HG02642 (cell line): ENCODE measurements at regions not wholly inside any gene's neighbourhood (a gene's known extent, or its start where the extent isn't known, plus 50 kb on each side); places are given as distances from the start of the nearest gene placed in this dataset.

Source experiments
- ATAC-seq: cut with Tn5 transposase; IDR thresholded peaks from one replicate; pipeline ENCODE4 v1.9.1; 2021; ENCODE audit warnings: mild to moderate bottlenecking; ENCODE audit not compliant: unreplicated experiment, poor library complexity

GRCh38 chr20:57870597-57871236, 160.9 kb upstream of the PMEPA1 start:
- ATAC-seq = no peak

DNA sequence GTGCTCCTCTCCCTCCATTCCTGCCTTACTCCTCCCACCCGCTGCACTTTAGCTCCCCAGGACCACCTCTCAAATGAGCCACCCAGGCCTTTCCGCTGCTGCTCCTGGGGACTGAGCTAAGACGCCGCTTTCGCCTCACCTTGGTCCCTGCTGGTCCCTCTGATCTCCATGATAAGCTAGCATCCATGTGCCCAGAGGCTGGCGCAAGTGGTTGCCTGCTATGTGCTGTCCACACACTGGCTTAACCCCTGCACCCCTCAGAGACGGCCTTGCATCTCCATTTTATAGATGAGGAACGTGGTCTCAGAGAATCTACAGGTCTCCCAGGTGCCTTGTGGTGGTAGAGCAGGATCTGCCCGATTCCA, 160.1 kb upstream of the PMEPA1 start:
- ATAC-seq = no peak

GRCh38 chr20:57869291-57869950, 159.6 kb upstream of the PMEPA1 start:
- ATAC-seq = no peak

DNA sequence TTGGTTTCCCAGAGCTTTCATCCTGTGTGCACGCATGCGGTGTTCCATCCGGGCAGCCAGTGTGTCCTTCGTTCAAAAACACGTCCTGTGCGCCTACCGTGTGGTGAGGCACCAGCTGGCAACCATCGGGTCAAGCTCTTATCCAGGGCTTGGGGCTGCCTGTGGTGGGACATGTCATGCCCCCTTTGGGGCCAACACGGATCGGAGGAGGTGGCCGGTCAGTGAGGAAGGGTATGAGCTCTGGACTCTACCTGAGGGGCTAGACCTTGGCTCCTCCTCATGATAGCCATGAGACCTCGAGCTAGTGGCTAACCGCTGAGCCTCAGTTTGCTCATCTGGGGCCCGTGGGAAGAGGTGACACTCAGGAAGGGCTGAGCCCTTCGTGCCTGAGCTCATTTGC, 158.5 kb upstream of the PMEPA1 start:
- ATAC-seq = no peak

DNA sequence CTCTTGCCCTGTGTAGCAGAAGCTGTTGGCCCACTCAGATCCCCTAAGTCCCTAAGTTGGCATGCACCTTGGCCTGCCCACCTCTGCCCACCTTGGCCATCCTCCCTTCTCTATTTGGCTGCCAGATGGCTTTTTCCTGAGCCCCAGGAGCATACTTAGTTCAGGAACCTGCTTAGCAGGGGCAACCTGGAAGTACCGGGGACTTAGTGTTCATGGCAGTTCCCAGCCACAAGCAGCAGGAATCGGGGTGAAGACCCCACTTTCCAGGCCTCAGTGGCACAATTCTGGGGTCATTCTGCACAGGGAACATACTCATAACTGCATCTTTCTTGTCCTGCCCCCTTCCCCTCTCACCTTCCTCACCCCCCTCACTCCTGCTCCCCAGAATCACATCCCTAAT, 158.0 kb upstream of the PMEPA1 start:
- no peak for ATAC-seq

DNA sequence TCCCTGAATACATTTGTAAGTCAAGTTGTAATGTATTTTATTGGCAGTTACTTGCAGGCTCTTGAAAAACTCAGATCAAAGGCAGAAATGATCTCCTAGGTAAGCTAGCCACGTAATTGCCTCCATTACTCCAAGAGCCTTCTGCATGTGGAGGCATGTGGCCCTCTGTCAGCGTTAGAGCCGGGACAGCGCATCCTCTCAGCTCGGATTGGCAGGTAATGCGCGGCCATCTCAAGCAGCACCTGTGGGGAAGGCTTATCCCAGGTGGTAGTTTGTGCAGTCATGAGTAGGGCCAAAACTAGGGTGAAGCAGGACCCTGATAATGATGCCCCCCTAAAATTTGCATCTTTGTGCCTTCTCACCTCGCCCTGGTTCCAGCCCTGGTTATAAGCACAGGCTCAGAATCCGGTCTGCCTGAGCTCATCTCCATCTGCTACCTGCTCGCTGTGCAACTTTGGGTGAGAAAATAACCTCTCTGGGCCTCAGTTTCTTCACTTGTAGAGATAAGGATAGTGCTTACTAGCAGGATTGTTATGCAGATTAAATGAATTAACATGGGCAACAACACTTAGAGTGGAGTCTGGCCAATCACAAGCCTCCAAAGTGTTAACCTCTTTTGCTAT, 157.5 kb upstream of the PMEPA1 start:
- no peak for ATAC-seq

DNA sequence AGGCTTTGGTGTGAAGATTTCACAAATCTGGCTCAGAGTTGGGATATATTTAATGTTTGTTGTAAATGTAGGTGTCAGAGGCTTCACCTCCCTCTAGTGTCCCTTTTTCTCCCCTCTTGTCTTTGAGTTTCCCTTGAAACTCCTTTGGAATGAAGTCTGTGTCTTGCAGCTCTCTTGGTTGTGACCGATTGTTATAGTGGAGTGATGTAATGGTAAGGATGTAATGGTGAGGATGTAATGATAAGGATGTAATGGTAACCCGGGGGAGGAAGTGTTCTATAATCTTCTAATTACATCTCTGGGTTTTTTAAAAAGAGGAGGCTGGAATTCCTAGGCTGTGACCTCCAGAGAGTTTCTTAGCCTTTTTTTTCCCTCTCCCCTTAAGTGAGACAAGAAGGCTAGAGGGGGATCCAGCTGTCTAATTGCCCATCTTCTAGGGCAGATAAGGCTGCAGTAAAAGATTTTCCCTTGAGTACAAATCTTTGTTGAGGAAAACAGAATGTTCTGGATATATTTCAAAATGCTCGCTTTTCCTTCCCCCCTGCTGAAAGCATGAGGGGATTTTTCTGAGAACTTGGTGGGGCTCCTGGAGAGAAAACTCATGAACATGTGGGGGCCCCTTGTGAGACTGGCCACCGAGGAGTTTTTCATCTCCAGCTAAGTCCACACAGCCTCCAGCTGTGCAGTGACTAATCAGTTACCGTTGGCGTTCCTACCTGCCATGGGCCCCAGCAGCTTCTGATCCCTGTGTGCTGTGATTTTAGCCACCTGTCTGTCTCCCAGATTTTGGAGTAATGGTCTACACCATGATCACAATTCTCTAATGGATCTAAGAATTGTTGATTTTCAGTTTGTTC, 156.7 kb upstream of the PMEPA1 start:
- no peak for ATAC-seq

DNA sequence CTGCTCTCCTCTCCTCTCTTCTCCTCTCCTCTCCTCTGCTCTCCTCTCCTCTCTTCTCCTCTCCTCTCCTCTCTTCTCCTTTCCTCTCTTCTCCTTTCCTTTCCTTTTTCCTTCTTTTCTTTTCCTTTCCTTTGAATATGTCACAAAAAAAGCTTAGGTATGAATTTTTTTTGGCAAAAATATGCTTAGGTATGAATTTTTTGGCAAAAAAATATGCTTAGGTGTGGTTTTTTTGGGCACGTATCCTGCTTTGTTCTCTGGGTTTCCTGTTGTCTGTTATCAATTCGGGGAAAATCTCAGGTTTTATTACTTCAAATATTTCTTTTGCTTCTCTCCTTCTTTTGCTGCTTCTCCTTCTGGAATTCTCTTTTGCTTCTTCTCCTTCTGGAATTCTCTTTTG, 155.5 kb upstream of the PMEPA1 start:
- ATAC-seq = no peak

GRCh38 chr20:57860576-57860975, 150.8 kb upstream of the PMEPA1 start:
- no peak for ATAC-seq

GRCh38 chr20:57857969-57858368, 148.2 kb upstream of the PMEPA1 start:
- no peak for ATAC-seq

GRCh38 chr20:57857118-57857517, 147.3 kb upstream of the PMEPA1 start:
- no peak for ATAC-seq

DNA sequence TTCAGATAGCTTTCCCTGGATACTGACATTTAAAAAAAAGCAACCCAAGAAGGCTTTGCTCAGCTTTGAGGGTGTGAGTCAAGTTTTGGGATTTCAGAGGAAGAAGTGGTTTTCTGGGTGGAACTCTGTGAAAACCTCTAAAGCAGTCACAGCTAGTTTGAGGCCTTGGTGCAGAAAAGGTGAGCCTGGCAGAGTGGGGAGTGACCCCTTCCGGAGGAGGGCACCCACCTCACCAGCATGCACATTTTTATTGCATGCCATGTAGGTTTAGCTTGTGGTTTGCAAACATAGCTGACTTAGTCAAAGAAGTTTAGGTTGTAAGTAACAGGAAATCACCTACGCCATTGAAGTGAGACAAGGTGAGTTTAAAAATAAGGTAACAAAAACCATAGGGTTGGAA, 146.8 kb upstream of the PMEPA1 start:
- no peak for ATAC-seq

- ATAC-seq = no peak
These were observed 142.0 kb upstream of the PMEPA1 start for GRCh38 chr20:57851796-57852195.

- ATAC-seq = no peak
These were observed 141.3 kb upstream of the PMEPA1 start for GRCh38 chr20:57851025-57851682.

DNA sequence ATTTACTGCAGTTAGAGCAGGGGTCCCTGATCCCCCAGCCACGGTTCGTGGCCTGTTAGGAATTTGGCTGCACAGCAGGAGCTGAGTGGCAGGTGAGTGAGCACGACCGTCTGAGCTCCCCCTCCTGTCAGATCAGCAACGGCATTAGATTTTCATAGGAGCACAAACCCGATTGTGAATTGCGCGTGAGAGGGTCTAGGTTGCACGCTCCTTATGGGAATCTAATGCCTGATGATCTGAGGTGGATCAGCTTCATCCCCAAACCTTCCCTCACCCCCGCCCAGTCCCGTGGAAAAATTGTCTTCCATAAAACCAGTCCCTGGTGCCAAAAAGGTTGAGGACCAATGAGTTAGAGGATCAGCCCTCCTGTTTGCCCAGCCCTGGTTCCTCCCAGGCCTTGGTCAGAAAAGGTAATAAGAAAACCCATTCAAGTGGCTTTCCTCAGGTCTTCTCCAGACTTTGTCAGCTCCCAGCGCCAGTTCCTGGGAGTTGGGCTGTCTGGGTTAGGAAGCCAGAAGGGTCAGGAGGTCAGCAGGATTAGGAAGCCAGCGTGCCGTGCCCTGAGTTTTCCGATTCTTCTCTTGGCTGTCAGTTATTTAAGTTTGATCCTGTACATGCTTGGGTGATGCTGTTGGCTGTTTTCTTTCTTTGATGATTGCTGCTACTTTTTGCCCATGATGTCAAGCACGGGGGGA, 139.9 kb upstream of the PMEPA1 start:
- no peak for ATAC-seq

GRCh38 chr20:57849121-57849520, 139.3 kb upstream of the PMEPA1 start:
- ATAC-seq = no peak

DNA sequence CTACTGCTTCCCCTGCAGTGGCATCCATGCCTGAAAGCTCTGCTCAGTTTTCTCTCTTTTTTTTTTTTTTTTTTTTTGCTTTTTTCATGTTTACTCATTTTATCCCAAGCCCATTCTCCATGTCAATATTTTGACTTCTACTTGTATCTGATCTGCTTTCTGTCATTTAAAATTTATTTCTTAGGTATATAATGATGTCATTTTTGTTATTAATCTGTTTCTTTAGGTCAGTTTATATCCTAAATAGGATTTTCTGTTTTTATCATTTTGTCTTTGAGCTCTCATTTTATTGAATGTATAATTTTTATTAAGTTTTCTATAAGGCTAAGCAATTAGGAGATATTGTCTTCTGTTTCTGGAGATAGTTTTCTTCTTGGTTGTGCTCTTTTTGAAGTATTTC, 138.5 kb upstream of the PMEPA1 start:
- no peak for ATAC-seq

- ATAC-seq = no peak
These were observed 137.3 kb upstream of the PMEPA1 start for GRCh38 chr20:57847104-57847503.

GRCh38 chr20:57844626-57845596, 135.1 kb upstream of the PMEPA1 start:
- ATAC-seq = no peak
